SJSA1 (cell line): ENCODE measurements at regions not wholly inside any gene's neighbourhood (a gene's known extent, or its start where the extent isn't known, plus 50 kb on each side); places are given as distances from the start of the nearest gene placed in this dataset.
"Not testable (repeated sequence)": the region's sequence is repeated elsewhere in the genome, so short reads cannot be mapped to it uniquely, and the experiment has no call there.

ENCODE experiments used
- DNase-seq, 2 experiments: peaks; one replicate each; pipeline ENCODE4 v3.0.0-alpha.2; 2015 to 2020; ENCODE audit warnings: low spot score in 2 of 2, low read depth in 1 of 2
- H3K27ac ChIP-seq: fragments of 250-450 bp; sonication (Bioruptor Pico); 2 replicates; pipeline ENCODE4 v1.5.1; 2020; ENCODE audit warnings: mild to moderate bottlenecking, moderate library complexity
- H3K27me3 ChIP-seq: fragments of 250-450 bp; sonication (Bioruptor Pico); replicated peaks from 2 replicates; pipeline ENCODE4 v1.5.1; 2020; ENCODE audit warnings: mild to moderate bottlenecking, moderate library complexity
- H3K36me3 ChIP-seq: fragments of 250-450 bp; sonication (Bioruptor Pico); 2 replicates; pipeline ENCODE4 v1.5.1; 2020; ENCODE audit warnings: mild to moderate bottlenecking
- H3K4me1 ChIP-seq: fragments of 250-450 bp; sonication (Bioruptor Pico); replicated peaks from 2 replicates; pipeline ENCODE4 v1.6.1; 2021; ENCODE audit warnings: mild to moderate bottlenecking
- H3K4me3 ChIP-seq: fragments of 250-450 bp; sonication (Bioruptor Pico); 2 replicates; pipeline ENCODE4 v1.5.1; 2020; ENCODE audit warnings: mild to moderate bottlenecking
- H3K9me3 ChIP-seq: fragments of 250-450 bp; sonication (Bioruptor Pico); replicated peaks from 2 replicates; pipeline ENCODE4 v1.5.1; 2020; ENCODE audit warnings: mild to moderate bottlenecking

GRCh38 chr14:28151926-28152325 lies 614.7 kb upstream of the FOXG1 start:
- Histone ChIP-seq H3K4me3 (no peak overlapping the region), H3K27me3 (no peaks in the 10 kb centered on the region), H3K36me3 (no peaks in the 10 kb centered on the region), H3K27ac (no peak overlapping the region), H3K9me3 (no peaks in the 10 kb centered on the region), H3K4me1 (no peaks in the 10 kb centered on the region)
- no peak for DNase-seq

- DNase-seq: no peak
- H3K9me3 ChIP-seq: no peaks in the 10 kb centered on the region
- no peaks in the 10 kb centered on the region for H3K4me1 ChIP-seq
- H3K4me3 ChIP-seq: no peak overlapping the region
- H3K27me3 ChIP-seq: no peaks in the 10 kb centered on the region
- no peak overlapping the region for H3K27ac ChIP-seq
- H3K36me3 ChIP-seq: no peaks in the 10 kb centered on the region
Observed at GRCh38 chr14:28152453-28153044, 614.0 kb upstream of the FOXG1 start.

- DNase-seq: no peak
- Histone ChIP-seq H3K27me3 (no peaks in the 10 kb centered on the region), H3K4me1 (no peaks in the 10 kb centered on the region), H3K36me3 (no peaks in the 10 kb centered on the region), H3K9me3 (no peaks in the 10 kb centered on the region), H3K4me3 (no peak overlapping the region), H3K27ac (no peak overlapping the region)
Observed at GRCh38 chr14:28157289-28157869, 609.2 kb upstream of the FOXG1 start.

- H3K36me3 ChIP-seq: no peaks in the 10 kb centered on the region
- H3K4me1 ChIP-seq: no peaks in the 10 kb centered on the region
- no peaks in the 10 kb centered on the region for H3K27me3 ChIP-seq
- H3K4me3 ChIP-seq: no peak overlapping the region
- no peaks in the 10 kb centered on the region for H3K9me3 ChIP-seq
- no peak for DNase-seq
- no peak overlapping the region for H3K27ac ChIP-seq
Observed at GRCh38 chr14:28157887-28158791, 608.4 kb upstream of the FOXG1 start.

GRCh38 chr14:28161040-28161439 lies 605.5 kb upstream of the FOXG1 start:
- Histone ChIP-seq H3K9me3 (no peaks in the 10 kb centered on the region), H3K27ac (no peak overlapping the region), H3K4me3 (no peak overlapping the region), H3K36me3 (no peaks in the 10 kb centered on the region), H3K27me3 (no peaks in the 10 kb centered on the region), H3K4me1 (no peaks in the 10 kb centered on the region)
- DNase-seq: no peak

GRCh38 chr14:28163233-28163632 lies 603.4 kb upstream of the FOXG1 start:
- H3K9me3 ChIP-seq: no peaks in the 10 kb centered on the region
- H3K4me3 ChIP-seq: no peak overlapping the region
- H3K4me1 ChIP-seq: no peaks in the 10 kb centered on the region
- no peak for DNase-seq
- no peaks in the 10 kb centered on the region for H3K36me3 ChIP-seq
- no peak overlapping the region for H3K27ac ChIP-seq
- no peaks in the 10 kb centered on the region for H3K27me3 ChIP-seq

- no peak overlapping the region for H3K27ac ChIP-seq
- no peak for DNase-seq
- no peaks in the 10 kb centered on the region for H3K36me3 ChIP-seq
- H3K4me3 ChIP-seq: no peak overlapping the region
- H3K27me3 ChIP-seq: no peaks in the 10 kb centered on the region
- no peaks in the 10 kb centered on the region for H3K4me1 ChIP-seq
- H3K9me3 ChIP-seq: no peaks in the 10 kb centered on the region
Observed at GRCh38 chr14:28163897-28164296, 602.7 kb upstream of the FOXG1 start.

GRCh38 chr14:28187902-28188830 lies 578.4 kb upstream of the FOXG1 start:
- H3K36me3 ChIP-seq, DNase-seq, H3K4me1 ChIP-seq, H3K9me3 ChIP-seq, H3K27me3 ChIP-seq, H3K27ac ChIP-seq, H3K4me3 ChIP-seq: not testable (repeated sequence)

GRCh38 chr14:28196878-28197277 lies 569.7 kb upstream of the FOXG1 start:
- no peaks in the 10 kb centered on the region for H3K4me1 ChIP-seq
- no peak overlapping the region for H3K27ac ChIP-seq
- H3K4me3 ChIP-seq: no peak overlapping the region
- H3K36me3 ChIP-seq: no peaks in the 10 kb centered on the region
- no peak for DNase-seq
- no peaks in the 10 kb centered on the region for H3K9me3 ChIP-seq
- no peaks in the 10 kb centered on the region for H3K27me3 ChIP-seq

- Histone ChIP-seq H3K36me3 (no peaks in the 10 kb centered on the region), H3K9me3 (no peaks in the 10 kb centered on the region; the same call in 1 of the 2 replicates), H3K27me3 (no peaks in the 10 kb centered on the region), H3K27ac (no peak overlapping the region), H3K4me3 (no peak overlapping the region), H3K4me1 (no peaks in the 10 kb centered on the region)
- DNase-seq: no peak
Observed at GRCh38 chr14:28220391-28220790, 546.2 kb upstream of the FOXG1 start.

GRCh38 chr14:28240909-28241308 lies 525.7 kb upstream of the FOXG1 start:
- no peak overlapping the region for H3K27ac ChIP-seq
- no peaks in the 10 kb centered on the region for H3K27me3 ChIP-seq

GRCh38 chr14:28242895-28243294 lies 523.7 kb upstream of the FOXG1 start:
- H3K36me3 ChIP-seq: no peaks in the 10 kb centered on the region
- no peak for DNase-seq
- H3K4me1 ChIP-seq: no peaks in the 10 kb centered on the region
- H3K27ac ChIP-seq: no peak overlapping the region
- no peaks in the 10 kb centered on the region; the same call in 1 of the 2 replicates for H3K9me3 ChIP-seq
- H3K27me3 ChIP-seq: no peaks in the 10 kb centered on the region
- H3K4me3 ChIP-seq: no peak overlapping the region

More at GRCh38 chr14:28240909-28241308, 525.7 kb upstream of the FOXG1 start:
- Histone ChIP-seq H3K9me3 (no peaks in the 10 kb centered on the region; the same call in 1 of the 2 replicates), H3K36me3 (no peaks in the 10 kb centered on the region), H3K4me1 (no peaks in the 10 kb centered on the region), H3K4me3 (no peak overlapping the region)
- DNase-seq: no peak

GRCh38 chr14:28243600-28243999 lies 523.0 kb upstream of the FOXG1 start:
- Histone ChIP-seq H3K36me3 (no peaks in the 10 kb centered on the region), H3K27ac (no peak overlapping the region), H3K4me3 (no peak overlapping the region), H3K27me3 (no peaks in the 10 kb centered on the region), H3K9me3 (no peaks in the 10 kb centered on the region), H3K4me1 (no peaks in the 10 kb centered on the region)
- DNase-seq: no peak
